C4-2B (cell line): ENCODE measurements at regions not wholly inside any gene's neighbourhood (a gene's known extent, or its start where the extent isn't known, plus 50 kb on each side); places are given as distances from the start of the nearest gene placed in this dataset.

Experiments used
- H3K27ac ChIP-seq: fragments of 450-650 bp; 2 replicates; pipeline ENCODE4 v1.5.1; 2017
- CTCF ChIP-seq: fragments of 450-650 bp; conservative IDR thresholded peaks from 2 replicates; pipeline ENCODE4 v1.5.1; 2017; ENCODE audit warnings: mild to moderate bottlenecking
- ZFX ChIP-seq: fragments of 450-650 bp; IDR thresholded peaks from 2 replicates; pipeline ENCODE4 v1.6.1; 2017

GRCh38 chr4:7141151-7141834, 51.0 kb upstream of the SORCS2 start:
- no peak for TF ChIP-seq ZFX
- no peak for TF ChIP-seq CTCF
- H3K27ac ChIP-seq: no peak overlapping the region

GRCh38 chr4:7140692-7141069, 51.7 kb upstream of the SORCS2 start:
- H3K27ac ChIP-seq: no peak overlapping the region
- no peak for TF ChIP-seq ZFX
- TF ChIP-seq CTCF: no peak

- H3K27ac ChIP-seq: no peak overlapping the region
- no peak for TF ChIP-seq CTCF
- no peak for TF ChIP-seq ZFX
Observed at GRCh38 chr4:7140062-7140691, 52.2 kb upstream of the SORCS2 start.

GRCh38 chr4:7139167-7139982, 53.0 kb upstream of the SORCS2 start:
- TF ChIP-seq ZFX (no peak), CTCF (no peak)
- no peak overlapping the region for H3K27ac ChIP-seq

- TF ChIP-seq ZFX (no peak), CTCF (no peak)
- H3K27ac ChIP-seq: no peak overlapping the region
Observed at GRCh38 chr4:7138223-7139166, 53.8 kb upstream of the SORCS2 start.

- TF ChIP-seq ZFX (no peak), CTCF (no peak)
- no peak overlapping the region for H3K27ac ChIP-seq
Observed at GRCh38 chr4:7137326-7138200, 54.8 kb upstream of the SORCS2 start.
